ENCODE measurements at regions not wholly inside any gene's neighbourhood (a gene's known extent, or its start where the extent isn't known, plus 50 kb on each side); places are given as distances from the start of the nearest gene placed in this dataset.
"Not testable (repeated sequence)": the region's sequence is repeated elsewhere in the genome, so short reads cannot be mapped to it uniquely, and the experiment has no call there.

DNA sequence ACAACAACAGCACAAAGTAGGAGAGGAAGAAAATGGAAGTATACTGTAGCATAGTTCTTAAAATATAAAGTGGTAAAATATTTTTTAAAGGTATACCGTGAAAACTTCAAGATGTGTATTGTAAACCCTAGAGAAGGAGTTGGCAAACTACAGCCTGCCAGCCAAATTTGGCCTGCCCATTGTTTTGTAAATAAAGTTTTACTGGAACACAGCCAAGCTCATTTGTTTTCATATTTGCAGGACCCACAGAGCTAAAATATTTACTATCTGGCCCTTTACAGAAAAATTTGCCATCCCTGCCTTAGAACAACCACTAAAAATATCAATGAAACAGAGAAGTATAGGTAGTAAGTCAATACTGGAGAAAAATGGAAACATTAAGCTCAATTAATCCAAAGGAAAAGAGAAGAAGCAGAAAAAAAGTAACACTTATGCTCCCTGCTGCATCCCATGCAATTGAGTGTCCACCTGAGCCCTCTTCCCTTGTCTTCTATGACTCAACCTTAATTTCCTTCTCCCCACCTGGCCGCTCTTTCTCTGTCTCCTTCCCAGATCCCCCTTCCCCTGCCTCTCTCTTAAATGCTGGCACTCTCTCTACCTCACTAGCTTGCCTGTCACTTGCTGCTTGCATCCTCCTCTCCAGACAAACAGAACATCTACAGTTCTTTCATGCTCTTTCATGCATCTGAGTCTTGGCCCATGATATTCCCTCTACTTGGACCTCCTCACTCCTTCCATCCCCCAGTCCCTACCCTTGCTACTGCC, 50.6 kb upstream of the FER start:
- DNase-seq (ENCODE audit: low read depth in 2 of 3, low spot score in 1 of 3) = no peak

GRCh38 chr5:108696407-108696806, 51.3 kb upstream of the FER start:
- no peak for DNase-seq (ENCODE audit: low read depth in 2 of 3, low spot score in 1 of 3)

- DNase-seq (ENCODE audit: low read depth in 2 of 3, low spot score in 1 of 3) = no peak
Observed at GRCh38 chr5:108688485-108688884, 59.2 kb upstream of the FER start.

DNA sequence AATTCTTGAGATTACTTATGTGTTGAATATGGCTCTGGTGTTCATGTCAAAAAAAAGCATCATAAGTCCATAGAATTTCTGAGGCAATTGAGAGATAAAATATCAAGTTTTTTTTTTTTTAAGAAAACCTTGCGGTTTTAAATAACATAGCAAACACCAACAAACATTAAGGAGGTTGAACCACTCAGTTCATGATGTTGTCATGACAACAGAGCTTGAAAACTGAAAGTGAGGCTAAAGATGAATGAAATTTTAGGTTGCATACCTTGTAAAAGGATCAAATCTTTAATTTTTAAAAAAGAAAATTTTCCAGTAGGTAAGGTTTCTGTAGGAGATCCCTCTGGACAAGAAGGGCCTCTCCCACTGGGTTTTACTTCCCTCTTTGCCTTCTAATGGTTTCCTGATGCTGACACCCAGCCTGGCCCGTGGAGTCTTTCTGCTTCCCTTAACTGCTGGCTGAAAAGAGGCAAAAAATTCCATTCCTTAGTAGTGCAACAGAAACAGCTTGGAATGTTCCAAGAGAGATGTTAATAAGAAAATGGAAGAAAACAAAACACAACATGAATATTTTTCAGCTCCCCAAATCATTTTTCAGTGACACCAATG, 60.0 kb upstream of the FER start:
- DNase-seq (ENCODE audit: low read depth in 2 of 3, low spot score in 1 of 3) = no peak

- DNase-seq (ENCODE audit: low read depth in 2 of 3, low spot score in 1 of 3) = no peak
Observed at GRCh38 chr5:108686676-108687075, 61.0 kb upstream of the FER start.

DNA sequence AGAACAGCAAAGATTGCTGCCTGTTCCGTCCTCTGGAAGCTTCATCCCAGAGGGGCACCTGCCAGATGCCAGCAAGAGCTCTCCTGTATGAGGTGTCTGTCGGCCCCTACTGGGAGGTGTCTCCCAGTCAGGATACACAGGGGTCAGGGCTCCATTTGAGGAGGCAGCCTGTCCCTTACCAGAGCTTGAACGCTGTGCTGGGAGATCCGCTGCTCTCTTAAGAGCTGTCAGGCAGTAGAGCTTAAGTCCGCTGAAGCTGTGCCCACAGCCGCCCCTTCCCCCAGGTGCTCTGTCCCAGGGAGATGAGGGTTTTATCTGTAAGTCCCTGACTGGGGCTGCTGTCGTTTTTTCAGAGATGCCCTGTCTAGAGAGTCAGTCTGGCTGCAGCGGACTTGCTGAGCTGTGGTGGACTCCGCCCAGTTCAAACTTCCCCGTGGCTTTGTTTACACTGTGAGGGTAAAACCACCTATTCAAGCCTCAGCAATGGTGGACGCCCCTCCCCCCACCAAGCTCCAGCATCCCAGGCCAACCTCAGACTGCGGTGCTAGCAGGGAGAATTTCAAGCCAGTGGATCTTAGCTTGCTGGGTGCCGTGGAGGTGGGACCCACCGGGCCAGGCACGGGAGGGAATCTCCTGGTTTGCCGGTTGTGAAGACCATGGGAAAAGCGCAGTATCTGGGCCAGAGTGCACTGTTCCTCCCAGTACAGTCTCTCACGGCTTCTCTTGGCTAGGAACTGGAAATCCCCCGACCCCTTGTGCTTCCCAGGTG, 62.1 kb upstream of the FER start:
- not testable (repeated sequence) for DNase-seq (ENCODE audit: low read depth in 2 of 3, low spot score in 1 of 3)

DNA sequence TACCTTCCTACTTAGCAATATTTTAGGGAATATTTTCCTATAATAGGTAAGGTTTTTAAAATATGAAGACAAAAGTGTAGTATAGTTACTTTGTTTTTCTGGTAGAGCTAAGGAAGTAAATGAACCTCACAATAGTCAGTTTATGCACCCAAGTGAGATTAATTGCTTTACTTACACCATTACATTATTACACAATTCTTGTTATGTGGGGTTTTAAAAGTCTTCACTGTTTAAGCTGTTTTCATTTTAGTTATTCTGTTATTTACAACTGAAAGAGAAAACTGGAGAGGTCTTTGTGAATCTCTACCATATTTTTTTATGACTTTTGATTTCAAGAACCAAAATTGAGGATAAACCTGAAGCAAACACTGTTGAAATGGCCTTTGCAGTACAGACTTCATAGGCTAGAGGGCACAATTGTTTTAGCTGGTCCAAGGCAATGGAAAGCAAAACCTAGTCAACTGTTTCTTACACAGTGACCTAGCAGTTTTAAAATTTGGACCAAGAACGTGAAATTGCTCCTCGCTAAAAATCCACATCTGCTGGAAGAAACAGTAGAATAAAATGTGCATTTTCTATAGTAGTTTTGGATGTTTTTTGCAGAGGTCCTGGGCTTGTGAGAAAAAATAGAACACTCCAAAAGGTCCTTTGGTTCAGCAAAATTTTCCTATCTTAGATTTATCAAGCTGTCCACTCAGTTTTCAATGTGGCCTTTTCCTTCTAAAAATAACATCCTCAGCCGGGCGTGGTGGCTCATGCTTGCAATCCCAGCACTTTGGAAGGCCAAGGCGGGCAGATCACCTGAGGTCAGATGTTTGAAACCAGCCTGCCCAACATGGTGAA, 66.4 kb upstream of the FER start:
- peak in 1 of 3 donors; percentile 20 for DNase-seq (ENCODE audit: low read depth in 2 of 3, low spot score in 1 of 3)

DNA sequence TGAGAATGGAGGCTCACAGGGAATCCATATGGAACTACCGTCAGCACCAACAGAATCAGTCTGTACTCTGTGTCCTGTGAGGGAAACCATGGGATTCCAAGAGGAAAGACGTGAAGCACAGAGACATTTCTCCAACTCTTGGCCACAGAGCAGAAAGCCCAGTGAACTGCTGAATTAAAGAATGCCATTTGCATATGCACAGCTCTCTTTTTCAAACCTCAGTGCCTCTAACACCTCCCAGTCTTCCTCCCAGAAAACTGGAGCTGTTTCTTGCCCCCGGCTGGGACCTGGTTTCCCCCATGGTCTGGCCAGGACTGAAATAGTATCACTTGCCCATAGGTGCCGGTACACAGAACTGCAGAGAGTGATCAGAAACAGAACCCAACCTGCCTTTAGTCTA, 69.6 kb upstream of the FER start:
- no peak for DNase-seq (ENCODE audit: low read depth in 2 of 3, low spot score in 1 of 3)

DNA sequence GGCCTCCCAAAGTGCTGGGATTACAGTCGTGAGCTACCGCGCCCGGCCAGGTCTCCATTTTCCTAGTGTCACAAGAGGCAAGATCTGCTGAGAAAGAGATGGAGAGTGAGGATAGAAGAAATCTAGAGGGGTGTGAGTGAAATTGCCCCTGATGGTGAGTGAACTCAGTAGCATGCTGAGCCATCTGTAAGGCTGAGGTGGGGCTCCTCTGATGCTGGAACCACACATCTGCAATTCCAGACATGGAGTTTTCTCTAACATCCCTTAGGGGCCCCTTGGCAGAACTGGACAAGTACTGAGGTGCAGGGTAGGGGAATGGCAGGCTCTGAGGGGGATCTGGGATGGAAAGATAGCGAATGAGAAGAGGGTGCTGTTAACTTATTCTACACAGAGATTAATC, 72.0 kb upstream of the FER start:
- no peak for DNase-seq (ENCODE audit: low read depth in 2 of 3, low spot score in 1 of 3)

DNA sequence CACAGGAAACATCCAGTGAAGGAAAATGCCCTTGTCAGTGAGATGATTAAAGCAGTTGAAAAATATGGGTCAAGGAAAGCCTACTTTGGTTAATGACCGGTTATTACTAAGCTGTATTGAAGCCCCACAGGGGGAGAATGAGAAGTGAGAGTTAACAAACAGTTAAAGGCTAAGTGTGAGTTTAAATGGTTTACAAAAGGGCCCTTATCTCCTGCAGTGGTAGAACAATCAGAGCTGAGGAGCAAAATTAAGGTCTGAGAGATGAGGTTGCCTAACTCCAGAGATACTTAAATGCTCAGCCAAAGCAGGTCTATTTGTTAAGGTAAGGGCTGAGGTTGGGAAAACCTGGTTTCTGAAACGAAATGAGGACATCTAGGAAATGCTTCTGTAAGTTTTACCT, 75.1 kb upstream of the FER start:
- DNase-seq (ENCODE audit: low read depth in 2 of 3, low spot score in 1 of 3) = no peak

- no peak for DNase-seq (ENCODE audit: low read depth in 2 of 3, low spot score in 1 of 3)
Observed at GRCh38 chr5:108670591-108671289, 77.0 kb upstream of the FER start.

DNA sequence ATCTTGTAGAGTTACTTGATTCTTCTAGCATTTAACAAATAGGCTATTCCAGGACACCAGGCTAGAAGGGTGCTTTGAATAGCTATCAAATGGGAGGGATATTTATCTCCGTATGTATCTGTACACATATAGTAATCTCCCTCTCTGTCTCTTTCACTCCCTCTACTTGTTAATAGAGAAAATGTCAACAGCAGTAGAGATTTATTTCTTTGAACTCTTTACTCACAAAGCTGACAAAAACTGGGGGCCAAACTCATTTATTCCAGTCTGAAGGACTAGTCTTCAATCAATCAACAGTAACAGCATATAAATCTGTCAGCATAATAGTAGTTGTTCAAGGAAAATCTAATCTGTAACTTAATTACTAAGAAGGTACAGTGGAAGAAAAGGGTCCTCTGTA, 78.2 kb upstream of the FER start:
- DNase-seq (ENCODE audit: low read depth in 2 of 3, low spot score in 1 of 3) = no peak

DNA sequence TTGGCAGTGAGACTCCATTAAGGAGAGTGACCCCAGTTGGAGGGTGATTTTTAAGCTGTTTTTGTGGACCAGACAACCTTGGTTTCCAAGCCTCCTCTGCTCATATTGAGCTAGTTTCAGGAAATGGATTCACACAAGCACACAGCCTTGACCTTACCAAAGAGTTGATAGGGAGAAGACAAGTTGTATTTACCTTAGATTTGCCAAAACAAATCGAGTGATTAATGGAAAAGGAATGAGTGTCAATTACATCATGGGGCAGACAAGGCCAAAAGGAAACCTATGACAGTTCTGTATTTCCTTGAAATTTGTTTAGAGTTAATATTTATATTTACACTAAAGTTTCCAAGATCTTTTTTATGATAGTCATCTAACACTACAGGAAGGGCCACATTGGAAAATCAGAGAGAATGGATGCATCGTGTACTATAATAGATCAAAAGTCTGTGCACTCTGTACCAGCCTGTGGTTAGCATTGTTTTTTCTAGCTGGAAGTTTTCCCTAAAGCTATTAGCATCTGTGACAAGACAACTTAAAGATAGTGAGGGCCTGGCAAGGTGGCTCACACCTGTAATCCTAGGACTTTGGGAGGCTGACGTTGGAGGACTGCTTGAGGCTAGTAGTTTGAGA, 86.0 kb upstream of the FER start:
- no peak for DNase-seq (ENCODE audit: low read depth in 2 of 3, low spot score in 1 of 3)

GRCh38 chr5:108661024-108661423, 86.7 kb upstream of the FER start:
- no peak for DNase-seq (ENCODE audit: low read depth in 2 of 3, low spot score in 1 of 3)

DNA sequence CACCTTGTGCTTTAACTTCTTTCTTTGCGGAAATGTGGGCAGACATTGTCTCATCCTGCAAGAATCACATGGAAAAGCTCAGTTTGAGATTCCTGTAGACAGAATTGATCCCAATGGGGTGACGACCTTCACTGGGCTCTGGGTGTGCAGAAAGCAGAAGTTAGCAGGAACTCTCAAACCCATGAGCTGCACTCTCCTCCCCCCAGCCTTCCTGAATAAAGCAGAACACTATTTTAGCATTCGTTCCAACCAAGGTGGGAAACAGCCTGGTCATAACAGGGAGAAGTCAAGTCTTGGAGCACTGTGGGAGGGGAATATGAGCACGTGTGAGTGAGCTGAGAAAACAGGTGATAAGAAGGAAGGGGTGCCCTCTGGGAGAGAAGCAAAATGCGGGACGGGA, 87.4 kb upstream of the FER start:
- DNase-seq (ENCODE audit: low read depth in 2 of 3, low spot score in 1 of 3) = no peak

- DNase-seq (ENCODE audit: low read depth in 2 of 3, low spot score in 1 of 3) = no peak
Observed at GRCh38 chr5:108659531-108659930, 88.2 kb upstream of the FER start.

- no peak for DNase-seq (ENCODE audit: low read depth in 2 of 3, low spot score in 1 of 3)
Observed at GRCh38 chr5:108655750-108656450, 91.8 kb upstream of the FER start.

GRCh38 chr5:108654051-108654450, 93.6 kb upstream of the FER start:
- DNase-seq (ENCODE audit: low read depth in 2 of 3, low spot score in 1 of 3) = no peak

- DNase-seq (ENCODE audit: low read depth in 2 of 3, low spot score in 1 of 3) = no peak
Observed at GRCh38 chr5:108653201-108653600, 94.5 kb upstream of the FER start.

- DNase-seq (ENCODE audit: low read depth in 2 of 3, low spot score in 1 of 3) = no peak
Observed at GRCh38 chr5:108650997-108651396, 96.7 kb upstream of the FER start.
